ENCODE measurements at regions not wholly inside any gene's neighbourhood (a gene's known extent, or its start where the extent isn't known, plus 50 kb on each side); places are given as distances from the start of the nearest gene placed in this dataset.

GRCh38 chr3:137105277-137105977 is 147.6 kb downstream of the IL20RB start:
- Histone ChIP-seq H3K4me1 (ENCODE audit: insufficient read depth, low read length) (no peaks in the 10 kb centered on the region), H3K9me3 (ENCODE audit: low read length) (no peaks in the 10 kb centered on the region), H3K27me3 (ENCODE audit: control insufficient read depth in 1 of 2, insufficient read depth in 2 of 2, low read length in 2 of 2) (no peaks in the 10 kb centered on the region), H4K20me1 (ENCODE audit: insufficient read depth, low read length) (no peaks in the 10 kb centered on the region), H3K4me2 (ENCODE audit: low read depth, low read length) (no peak overlapping the region), H3K79me2 (ENCODE audit: insufficient read depth, low read length) (no peaks in the 10 kb centered on the region), H3K27ac (ENCODE audit: extremely low read length, insufficient read depth, low read length) (no peak overlapping the region), H2AFZ (ENCODE audit: low read length) (no peak overlapping the region), H3K4me3 (replicated peaks in 1 of 3; ENCODE audit: insufficient read depth in 1 of 3, low read depth in 2 of 3, low read length in 3 of 3) (no peak overlapping the region), H3K36me3 (replicated peaks in 1 of 2; ENCODE audit: control insufficient read depth in 1 of 2, insufficient read depth in 2 of 2, low read length in 2 of 2) (no peaks in the 10 kb centered on the region), H3K9ac (ENCODE audit: insufficient read depth, low read depth, low read length) (no peak overlapping the region)
- DNase-seq (ENCODE audit: low spot score) (peak; percentile 41), FAIRE-seq (peak; percentile 81), ATAC-seq (peak; percentile 65; the same call in 2 of the 3 replicates)
- no peak for TF ChIP-seq NCOR1 (IDR thresholded peaks at IDR 0.05; ENCODE audit: borderline replicate concordance, low read length)
- TF ChIP-seq ZNF569 (CRISPR knock-in tag; IDR thresholded peaks at IDR 0.05; ENCODE audit: borderline replicate concordance) = no peak
- TF ChIP-seq RAD21 (CRISPR knock-in tag; IDR thresholded peaks at IDR 0.05) = peak; percentile 33; the same call in 1 of the 2 replicates
- TF ChIP-seq STAG1 (CRISPR knock-in tag; IDR thresholded peaks at IDR 0.05) = peak; percentile 76
- TF ChIP-seq RERE (CRISPR knock-in tag; IDR thresholded peaks at IDR 0.05; ENCODE audit: low read depth) = no peak
- peak; percentile 69 for TF ChIP-seq CTCF (CRISPR knock-in tag; IDR thresholded peaks at IDR 0.05)
- TF ChIP-seq ZNF629 (CRISPR knock-in tag; conservative IDR thresholded peaks at IDR 0.05) = no peak
- TF ChIP-seq SMC3 (IDR thresholded peaks at IDR 0.05; ENCODE audit: low read length) = peak; percentile 52
- no peak for TF ChIP-seq ZNF672 (CRISPR knock-in tag; IDR thresholded peaks at IDR 0.05)
- TF ChIP-seq ZNF703 (CRISPR knock-in tag; IDR thresholded peaks at IDR 0.05; ENCODE audit: borderline replicate concordance) = no peak
- intact Hi-C loops (cut with micrococcal nuclease; ENCODE audit: unreplicated experiment) = loop anchor here (1.0 kb wide), 2 partner anchors 841 to 866 kb away; no protein-coding TSS in a partner anchor
- in situ Hi-C loops (cut with HindIII; ENCODE audit: extremely low pct_ligation_motif_present, low pct_unique_long_range_greater_than_20kb) = loop anchor here (10.0 kb wide), 3 partner anchors 589 to 869 kb away; no protein-coding TSS in a partner anchor
- ChIA-PET CTCF (ENCODE audit: low intra/inter-chr PET ratio, low total read pairs) (interaction anchor here (1.3 to 2.0 kb wide), 3 partner anchors 588 to 866 kb away, joined by 5 to 9 read pairs (median 7); no protein-coding TSS in a partner anchor), POLR2A (no interaction called here)
- under 1% methylated on average over 10 of the region's 10 CpGs for WGBS (ENCODE audit: low lambda C conversion rate)
- BruUV-seq (replicated peaks) = no TSS peak

All from HepG2 (cell line).